SK-N-SH (cell line): ENCODE measurements at regions not wholly inside any gene's neighbourhood (a gene's known extent, or its start where the extent isn't known, plus 50 kb on each side); places are given as distances from the start of the nearest gene placed in this dataset.

Source experiments
- CTCF ChIA-PET: fragments of 300-600, 350-600 bp; formaldehyde crosslinking; extraction: SDS; loops from one replicate; lab custom pipeline; 2021; lab: Yijun Ruan, JAX
- POLR2A ChIA-PET: fragments of 350-600 bp; sonication (Branson Sonifier 250); formaldehyde crosslinking; extraction: SDS; loops from one replicate; lab custom pipeline; 2020; ENCODE audit warnings: antibody characterized with exemption, inconsistent platforms; lab: Yijun Ruan, JAX
- DNase-seq: peaks from one replicate; pipeline ENCODE4 v3.0.0; 2012
- H2AFZ ChIP-seq: fragments of 200-600 bp; sonication (generic); 2 replicates; pipeline ENCODE4 v1.8.1; 2016; ENCODE audit warnings: antibody characterized with exemption, mild to moderate bottlenecking, low read depth
- H3F3A ChIP-seq: fragments of 200-600 bp; sonication (generic); replicated peaks from 2 replicates; pipeline ENCODE3; 2016; ENCODE audit warnings: antibody characterized with exemption, mild to moderate bottlenecking; ENCODE audit not compliant: insufficient read depth
- H3K27ac ChIP-seq, 2 experiments: fragments of 200-500 bp in 1 of 2; fragments of 200-600 bp in 1 of 2; sonication (Bioruptor generic) in 1 of 2; sonication (generic), shearing (Covaris generic) in 1 of 2; 2 replicates each; pipeline versions ENCODE4 v1.5.1 to v1.6.1; 2014 to 2016; ENCODE audit warnings: low read depth in 2 of 2, inconsistent platforms in 1 of 2, low read length in 1 of 2, mild to moderate bottlenecking in 1 of 2, mixed read lengths in 1 of 2
- H3K27me3 ChIP-seq: fragments of 200-600 bp; sonication (generic), shearing (Covaris generic); 2 replicates; pipeline ENCODE4 v1.6.1; 2016; ENCODE audit warnings: mixed run types; ENCODE audit not compliant: insufficient read depth
- H3K36me3 ChIP-seq, 2 experiments: fragments of 200-500 bp in 1 of 2; fragments of 200-600 bp in 1 of 2; sonication (Bioruptor generic) in 1 of 2; sonication (generic) in 1 of 2; replicated peaks in 1 of 2; 2 replicates each; pipeline versions ENCODE3 to v1.5.1; 2014 to 2016; ENCODE audit warnings: low read length in 1 of 2, mild to moderate bottlenecking in 1 of 2; ENCODE audit not compliant: insufficient read depth in 2 of 2, control insufficient read depth in 1 of 2
- H3K4me1 ChIP-seq, 2 experiments: fragments of 200-500 bp in 1 of 2; fragments of 200-600 bp in 1 of 2; sonication (Bioruptor generic) in 1 of 2; sonication (generic), shearing (Covaris generic) in 1 of 2; 2 replicates each; pipeline versions ENCODE4 v1.5.1 to v1.6.1; 2014 to 2016; ENCODE audit warnings: low read depth in 1 of 2, low read length in 1 of 2, mixed run types in 1 of 2; ENCODE audit not compliant: insufficient read depth in 2 of 2, control insufficient read depth in 1 of 2
- H3K4me2 ChIP-seq: fragments of 200-600 bp; sonication (generic), shearing (Covaris generic); 2 replicates; pipeline ENCODE4 v1.6.1; 2017; ENCODE audit warnings: mixed run types
- H3K4me3 ChIP-seq, 2 experiments: fragments of 200-500 bp in 1 of 2; fragments of 200-600 bp in 1 of 2; sonication (Bioruptor generic) in 1 of 2; sonication (generic), shearing (Covaris generic) in 1 of 2; 2 replicates each; pipeline versions ENCODE4 v1.5.1 to v1.8.1; 2014 to 2016; ENCODE audit warnings: low read depth in 2 of 2, inconsistent platforms in 1 of 2, low read length in 1 of 2, mild to moderate bottlenecking in 1 of 2, mixed read lengths in 1 of 2, moderate library complexity in 1 of 2
- H3K79me2 ChIP-seq: fragments of 200-600 bp; sonication (generic); 2 replicates; pipeline ENCODE4 v1.8.1; 2017; ENCODE audit warnings: mild to moderate bottlenecking; ENCODE audit not compliant: insufficient read depth
- H3K9ac ChIP-seq: fragments of 200-600 bp; sonication (generic); 2 replicates; pipeline ENCODE4 v1.6.1; 2017; ENCODE audit warnings: mixed run types
- H3K9me2 ChIP-seq: fragments of 200-600 bp; sonication (generic); 2 replicates; pipeline ENCODE4 v1.6.1; 2017; ENCODE audit warnings: mixed run types
- H3K9me3 ChIP-seq: fragments of 200-600 bp; sonication (generic); 2 replicates; pipeline ENCODE4 v1.6.1; 2017; ENCODE audit warnings: mixed run types, mild to moderate bottlenecking, moderate library complexity
- H4K20me1 ChIP-seq: fragments of 200-600 bp; sonication (generic); 2 replicates; pipeline ENCODE4 v1.6.1; 2017; ENCODE audit warnings: mild to moderate bottlenecking, mixed run types; ENCODE audit not compliant: insufficient read depth
- CHD2 ChIP-seq: fragments of 150-350 bp; IDR thresholded peaks from 2 replicates; pipeline ENCODE4 v1.6.1; 2018; ENCODE audit warnings: low read length; ENCODE audit not compliant: partially characterized antibody
- ELF1 ChIP-seq: IDR thresholded peaks from 2 replicates; pipeline ENCODE4 v1.4.0; 2012
- EP300 ChIP-seq, 2 experiments: IDR thresholded peaks; 2 replicates each; pipeline versions ENCODE4 v1.4.0 to v1.6.1; 2012; ENCODE audit warnings: borderline replicate concordance in 1 of 2, low read depth in 1 of 2, low read length in 1 of 2
- FOXJ3 ChIP-seq: sonication (generic); formaldehyde crosslinking; IDR thresholded peaks from 2 replicates; pipeline ENCODE4 v1.5.1; 2020; ENCODE audit warnings: mild to moderate bottlenecking, missing genetic modification reagents
- FOXM1 ChIP-seq: IDR thresholded peaks from 2 replicates; pipeline ENCODE4 v1.4.0; 2012; ENCODE audit warnings: low read depth, mild to moderate bottlenecking
- GATA2 ChIP-seq: sonication (generic); formaldehyde crosslinking; IDR thresholded peaks from 2 replicates; pipeline ENCODE4 v1.5.0; 2020; ENCODE audit warnings: mild to moderate bottlenecking, missing genetic modification reagents
- JUND ChIP-seq: IDR thresholded peaks from 2 replicates; pipeline ENCODE4 v1.4.0; 2012
- MEF2A ChIP-seq: IDR thresholded peaks from 2 replicates; pipeline ENCODE4 v1.4.0; 2012; ENCODE audit warnings: low read depth, borderline replicate concordance
- NRF1 ChIP-seq: IDR thresholded peaks from 2 replicates; pipeline ENCODE4 v1.6.1; 2012; ENCODE audit warnings: low read depth, mild to moderate bottlenecking, low read length
- PBX3 ChIP-seq: IDR thresholded peaks from 2 replicates; pipeline ENCODE4; 2012
- RAD21 ChIP-seq: IDR thresholded peaks from 2 replicates; pipeline ENCODE4 v1.6.1; 2012; ENCODE audit warnings: mild to moderate bottlenecking, low read length
- RCOR1 ChIP-seq: fragments of 150-350 bp; IDR thresholded peaks from 2 replicates; pipeline ENCODE4 v1.6.1; 2017; ENCODE audit warnings: antibody characterized with exemption, low read length
- RFX5 ChIP-seq: IDR thresholded peaks from 2 replicates; pipeline ENCODE4 v1.6.1; 2012; ENCODE audit warnings: mild to moderate bottlenecking, improper control_type of control experiment, low read length
- RXRA ChIP-seq: IDR thresholded peaks from 2 replicates; pipeline ENCODE4 v1.4.0; 2012; ENCODE audit warnings: low read depth, mild to moderate bottlenecking, borderline replicate concordance
- TAF1 ChIP-seq: IDR thresholded peaks from 2 replicates; pipeline ENCODE4 v1.6.1; 2012; ENCODE audit warnings: low read depth, mild to moderate bottlenecking, low read length, moderate library complexity, borderline replicate concordance
- TEAD4 ChIP-seq: IDR thresholded peaks from 2 replicates; pipeline ENCODE4 v1.4.0; 2012; ENCODE audit warnings: mild to moderate bottlenecking, borderline replicate concordance; ENCODE audit not compliant: insufficient read depth
- WGBS: methylation state at CpG from one replicate; pipeline ENCODE4 v1.1.6; 2017; ENCODE audit warnings: low lambda C conversion rate; 5-methylcytosine and 5-hydroxymethylcytosine counted together

- ChIA-PET POLR2A (no interaction called here), CTCF (interaction anchor here (1.0 kb wide), 1 partner anchor 244 kb away, joined by 4 read pairs; no protein-coding TSS in a partner anchor)
- H3K36me3 ChIP-seq = no peaks in the 10 kb centered on the region
- 0 out of 2 replicates have a peak, but pooled peaks cover 4% of the 10 kb centered on the region for H3K9me3 ChIP-seq
- WGBS = 11% methylated on average over 4 of the region's 4 CpGs
- DNase-seq = no peak
- H3K4me2 ChIP-seq = no peak overlapping the region
- no peaks in the 10 kb centered on the region for H4K20me1 ChIP-seq
- no peaks in the 10 kb centered on the region for H3K27me3 ChIP-seq
- H3K79me2 ChIP-seq = no peaks in the 10 kb centered on the region
- H2AFZ ChIP-seq = no peak overlapping the region
- H3K9me2 ChIP-seq = no peaks in the 10 kb centered on the region
- H3K4me1 ChIP-seq = no peaks in the 10 kb centered on the region
- TF ChIP-seq FOXM1 = no peak
- TF ChIP-seq MEF2A = no peak
- no peak for TF ChIP-seq JUND
- TF ChIP-seq GATA2 (CRISPR knock-in tag) = no peak
- TF ChIP-seq CHD2 = no peak
- no peak for TF ChIP-seq RAD21
- no peak for TF ChIP-seq PBX3
- TF ChIP-seq TEAD4 = no peak
- no peak for TF ChIP-seq TAF1
- no peak for TF ChIP-seq RCOR1
- no peak for TF ChIP-seq EP300 (IDR thresholded peaks at IDR 0.05; ENCODE audit: borderline replicate concordance in 1 of 2, low read depth in 1 of 2, low read length in 1 of 2)
- TF ChIP-seq RXRA = no peak
- no peak for TF ChIP-seq FOXJ3
- no peak for TF ChIP-seq ELF1
- TF ChIP-seq, all 33 proteins: peak for 0
- no peaks in the 10 kb centered on the region for H3F3A ChIP-seq
- H3K27ac ChIP-seq = no peak overlapping the region
- no peak overlapping the region for H3K4me3 ChIP-seq
- H3K9ac ChIP-seq = no peak overlapping the region
These were observed 132.5 kb upstream of the KAZN start for GRCh38 chr1:14466006-14466405.

GRCh38 chr1:14467112-14467511 is 131.4 kb upstream of the KAZN start:
- H3K9me2 ChIP-seq = no peaks in the 10 kb centered on the region
- POLR2A ChIA-PET = no interaction called here
- H3K79me2 ChIP-seq = no peaks in the 10 kb centered on the region
- WGBS = 5% methylated on average over 1 of the region's 1 CpG
- H4K20me1 ChIP-seq = no peaks in the 10 kb centered on the region
- H3K27me3 ChIP-seq = no peaks in the 10 kb centered on the region
- no peak overlapping the region for H3K4me3 ChIP-seq
- H2AFZ ChIP-seq = no peak overlapping the region
- no peak for DNase-seq
- no peaks in the 10 kb centered on the region for H3K4me1 ChIP-seq
- no peak overlapping the region for H3K9ac ChIP-seq
- CTCF ChIA-PET = no interaction called here
- no peaks in the 10 kb centered on the region for H3F3A ChIP-seq
- H3K36me3 ChIP-seq = no peaks in the 10 kb centered on the region
- no peak overlapping the region for H3K27ac ChIP-seq
- TF ChIP-seq NRF1 = no peak
- no peak for TF ChIP-seq MEF2A
- TF ChIP-seq RFX5 = no peak
- TF ChIP-seq, all 33 proteins: peak for 0
- Histone ChIP-seq H3K9me3 (0 out of 2 replicates have a peak, but pooled peaks cover 4% of the 10 kb centered on the region), H3K4me2 (no peak overlapping the region)
